Uterus (tissue), 2 donors: ENCODE measurements at regions not wholly inside any gene's neighbourhood (a gene's known extent, or its start where the extent isn't known, plus 50 kb on each side); places are given as distances from the start of the nearest gene placed in this dataset.

Source experiments
- POLR2A ChIP-seq, 2 donors: fragments of 450-650 bp; IDR thresholded peaks; one replicate each; pipeline ENCODE4 v1.6.1; 2016; ENCODE audit warnings: antibody characterized with exemption in 2 of 2, mild to moderate bottlenecking in 1 of 2, moderate library complexity in 1 of 2
- TF ChIP-seq, protein P1 (sequence below), 4 experiments: fragments of 200-600 bp in 2 of 4; fragments of 450-650 bp in 2 of 4; sonication (generic) in 2 of 4; IDR thresholded peaks; one replicate each; pipeline ENCODE4 v1.5.1; 2016 to 2019; ENCODE audit warnings: antibody characterized with exemption in 4 of 4, mild to moderate bottlenecking in 2 of 4, moderate library complexity in 1 of 4

DNA sequence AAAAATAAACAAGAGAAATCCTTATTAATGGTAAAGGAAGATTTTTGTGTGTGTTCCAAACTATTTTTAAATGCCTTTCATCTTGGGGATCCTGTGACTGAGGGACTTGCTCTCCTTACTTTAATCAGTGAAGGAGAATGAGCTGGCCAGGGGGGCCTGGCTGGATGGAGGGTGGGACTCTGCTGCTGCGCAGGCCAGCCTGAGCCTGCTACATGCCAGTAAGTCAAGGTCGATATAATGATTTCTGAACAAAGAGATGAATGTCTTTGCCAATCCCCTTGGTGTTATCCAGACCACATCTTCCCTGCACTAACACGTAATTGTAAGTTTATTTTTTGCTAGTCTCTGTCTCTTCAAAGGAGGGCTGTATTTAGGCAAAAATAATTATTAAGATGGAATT is 1679.2 kb upstream of the TENM3 start:
- TF ChIP-seq, protein P1, sequence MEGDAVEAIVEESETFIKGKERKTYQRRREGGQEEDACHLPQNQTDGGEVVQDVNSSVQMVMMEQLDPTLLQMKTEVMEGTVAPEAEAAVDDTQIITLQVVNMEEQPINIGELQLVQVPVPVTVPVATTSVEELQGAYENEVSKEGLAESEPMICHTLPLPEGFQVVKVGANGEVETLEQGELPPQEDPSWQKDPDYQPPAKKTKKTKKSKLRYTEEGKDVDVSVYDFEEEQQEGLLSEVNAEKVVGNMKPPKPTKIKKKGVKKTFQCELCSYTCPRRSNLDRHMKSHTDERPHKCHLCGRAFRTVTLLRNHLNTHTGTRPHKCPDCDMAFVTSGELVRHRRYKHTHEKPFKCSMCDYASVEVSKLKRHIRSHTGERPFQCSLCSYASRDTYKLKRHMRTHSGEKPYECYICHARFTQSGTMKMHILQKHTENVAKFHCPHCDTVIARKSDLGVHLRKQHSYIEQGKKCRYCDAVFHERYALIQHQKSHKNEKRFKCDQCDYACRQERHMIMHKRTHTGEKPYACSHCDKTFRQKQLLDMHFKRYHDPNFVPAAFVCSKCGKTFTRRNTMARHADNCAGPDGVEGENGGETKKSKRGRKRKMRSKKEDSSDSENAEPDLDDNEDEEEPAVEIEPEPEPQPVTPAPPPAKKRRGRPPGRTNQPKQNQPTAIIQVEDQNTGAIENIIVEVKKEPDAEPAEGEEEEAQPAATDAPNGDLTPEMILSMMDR (IDR thresholded peaks at IDR 0.05): no peak
- no peak for TF ChIP-seq POLR2A (IDR thresholded peaks at IDR 0.05)
